ENCODE measurements at regions not wholly inside any gene's neighbourhood (a gene's known extent, or its start where the extent isn't known, plus 50 kb on each side); places are given as distances from the start of the nearest gene placed in this dataset.

- no peak for TF ChIP-seq POLR2A (IDR thresholded peaks at IDR 0.05; ENCODE audit: low read depth, low read length)
- TF ChIP-seq EZH2 (IDR thresholded peaks at IDR 0.05; ENCODE audit: borderline replicate concordance, low read depth, low read length, severe bottlenecking): no peak
Measured at GRCh38 chr5:92980491-92980890, 600.5 kb downstream of the NR2F1-AS1 start.

All from endothelial cell of umbilical vein (primary cell).